Stomach (tissue), 8 donors: ENCODE measurements at regions not wholly inside any gene's neighbourhood (a gene's known extent, or its start where the extent isn't known, plus 50 kb on each side); places are given as distances from the start of the nearest gene placed in this dataset.

Source experiments
- DNase-seq, 2 donors: peaks; one replicate each; pipeline versions ENCODE4 v3.0.0 to v3.0.0-alpha.2; 2013 to 2019
- H3K27ac ChIP-seq, 5 donors: fragments of 200-600 bp in 4 of 5; sonication (generic) in 4 of 5; one replicate each; pipeline ENCODE4 v1.5.1; 2013 to 2019; ENCODE audit warnings: mild to moderate bottlenecking in 1 of 5, moderate library complexity in 1 of 5
- H3K27me3 ChIP-seq, 3 donors: fragments of 200-600 bp; sonication (generic); one replicate each; pipeline ENCODE4 v1.5.1; 2017 to 2019; ENCODE audit warnings: mixed run types in 1 of 3
- H3K36me3 ChIP-seq, 4 donors: fragments of 200-600 bp; sonication (generic); 1 replicate in 3 of 4; 2 replicates in 1 of 4; pipeline ENCODE4 v1.5.1; 2016 to 2019
- H3K4me1 ChIP-seq, 4 donors: fragments of 200-600 bp; sonication (generic); one replicate each; pipeline ENCODE4 v1.5.1; 2016 to 2019
- H3K4me3 ChIP-seq, 4 donors: fragments of 200-600 bp; sonication (generic) in 3 of 4; one replicate each; pipeline ENCODE4 v1.5.1; 2016 to 2019; ENCODE audit warnings: mild to moderate bottlenecking in 1 of 4
- H3K9me3 ChIP-seq, 4 donors: fragments of 200-600 bp; sonication (generic); one replicate each; pipeline ENCODE4 v1.5.1; 2016 to 2019
- EP300 ChIP-seq: sonication (generic); formaldehyde crosslinking; IDR thresholded peaks from one replicate; pipeline ENCODE4 v1.6.1; 2017; ENCODE audit warnings: antibody characterized with exemption
- POLR2A ChIP-seq, 4 donors: fragments of 450-650 bp; IDR thresholded peaks; one replicate each; pipeline ENCODE4 v1.6.1; 2016; ENCODE audit warnings: antibody characterized with exemption in 4 of 4, control low read depth in 2 of 4, mild to moderate bottlenecking in 1 of 4, moderate library complexity in 1 of 4
- POLR2AphosphoS5 ChIP-seq, 3 donors: sonication (generic); formaldehyde crosslinking; IDR thresholded peaks; one replicate each; pipeline ENCODE4 v1.6.1; 2016; ENCODE audit warnings: antibody characterized with exemption in 3 of 3
- WGBS, 5 donors: extraction: QIAGEN DNeasy Blood & Tissue Kit in 3 of 5; methylation state at CpG; one replicate each; pipeline versions ENCODE4 v1.1.5 to v1.1.7; 2013 to 2018; 5-methylcytosine and 5-hydroxymethylcytosine counted together
- intact Hi-C: fragments of 100-400 bp; cut with DNase I; formaldehyde crosslinking; loops from one replicate; pipeline ENCODE4 v1.15.1; 2023; ENCODE audit warnings: low total_unique reads
- TF ChIP-seq, protein P1 (sequence below), 7 experiments: fragments of 450-650 bp in 4 of 7; fragments of 200-600 bp in 3 of 7; sonication (generic) in 3 of 7; IDR thresholded peaks; one replicate each; pipeline ENCODE4 v1.5.1; 2016 to 2019; ENCODE audit warnings: antibody characterized with exemption in 7 of 7, control low read depth in 2 of 7, mild to moderate bottlenecking in 1 of 7
- donor health status: healthy with polysubstance abuse.
- donor health status: Bipolar disorder and iron deficiency.
- donor health status: healthy.

DNA sequence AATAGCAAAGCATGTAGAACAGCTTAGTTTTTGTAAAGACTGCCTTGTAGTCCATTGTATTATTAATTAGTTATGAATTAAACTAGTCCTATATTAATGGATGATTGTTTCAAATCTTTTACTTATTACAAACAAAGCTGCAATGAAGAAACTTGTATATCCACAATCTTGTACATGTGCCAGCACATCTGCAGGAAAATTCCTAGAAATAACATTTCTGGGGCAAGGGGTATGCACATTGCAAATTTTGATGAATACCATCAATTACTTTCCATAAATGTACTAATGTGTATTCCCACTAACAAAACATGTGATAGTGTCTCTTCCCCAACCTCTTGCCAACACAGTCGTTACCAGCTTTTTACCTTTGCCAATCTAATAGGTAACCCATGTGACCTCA, 73.6 kb upstream of the AKAP12 start:
- H3K27ac ChIP-seq = no peak overlapping the region
- TF ChIP-seq, protein P1, sequence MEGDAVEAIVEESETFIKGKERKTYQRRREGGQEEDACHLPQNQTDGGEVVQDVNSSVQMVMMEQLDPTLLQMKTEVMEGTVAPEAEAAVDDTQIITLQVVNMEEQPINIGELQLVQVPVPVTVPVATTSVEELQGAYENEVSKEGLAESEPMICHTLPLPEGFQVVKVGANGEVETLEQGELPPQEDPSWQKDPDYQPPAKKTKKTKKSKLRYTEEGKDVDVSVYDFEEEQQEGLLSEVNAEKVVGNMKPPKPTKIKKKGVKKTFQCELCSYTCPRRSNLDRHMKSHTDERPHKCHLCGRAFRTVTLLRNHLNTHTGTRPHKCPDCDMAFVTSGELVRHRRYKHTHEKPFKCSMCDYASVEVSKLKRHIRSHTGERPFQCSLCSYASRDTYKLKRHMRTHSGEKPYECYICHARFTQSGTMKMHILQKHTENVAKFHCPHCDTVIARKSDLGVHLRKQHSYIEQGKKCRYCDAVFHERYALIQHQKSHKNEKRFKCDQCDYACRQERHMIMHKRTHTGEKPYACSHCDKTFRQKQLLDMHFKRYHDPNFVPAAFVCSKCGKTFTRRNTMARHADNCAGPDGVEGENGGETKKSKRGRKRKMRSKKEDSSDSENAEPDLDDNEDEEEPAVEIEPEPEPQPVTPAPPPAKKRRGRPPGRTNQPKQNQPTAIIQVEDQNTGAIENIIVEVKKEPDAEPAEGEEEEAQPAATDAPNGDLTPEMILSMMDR (IDR thresholded peaks at IDR 0.05) = no peak
- TF ChIP-seq POLR2A (IDR thresholded peaks at IDR 0.05) = no peak
- TF ChIP-seq EP300 = no peak
- TF ChIP-seq POLR2AphosphoS5 (IDR thresholded peaks at IDR 0.05) = no peak
- H3K9me3 ChIP-seq = no peaks in the 10 kb centered on the region
- H3K4me1 ChIP-seq = peaks cover 0 to 3% (median 2%) of the 10 kb centered on the region in 4 donors
- no peak overlapping the region for H3K4me3 ChIP-seq
- H3K36me3 ChIP-seq = no peaks in the 10 kb centered on the region
- WGBS, 5 donors = 60 to 90% (median 71%) methylated on average over 1 of the region's 1 CpG
- DNase-seq = no peak
- intact Hi-C loops = no loop called here
- no peaks in the 10 kb centered on the region for H3K27me3 ChIP-seq

DNA sequence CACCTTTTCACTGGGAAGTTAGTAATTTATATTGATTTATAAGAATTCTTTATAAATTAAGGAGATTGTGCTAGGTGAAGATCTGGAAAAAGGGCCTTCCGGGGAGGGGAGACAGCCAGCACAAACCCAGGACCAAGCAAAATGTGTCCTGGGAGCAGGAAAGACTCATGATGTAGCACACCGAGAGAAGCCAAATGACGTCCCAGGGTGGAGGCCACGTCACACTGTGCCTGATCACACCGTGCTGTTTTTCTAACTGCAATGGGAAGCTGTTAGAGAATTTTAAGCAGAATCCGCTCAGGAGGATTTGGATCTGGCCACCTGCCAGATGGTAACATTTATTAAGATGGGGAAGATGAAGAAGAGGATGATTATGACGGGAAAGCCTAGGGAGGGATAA, 72.7 kb upstream of the AKAP12 start:
- H3K4me3 ChIP-seq = no peak overlapping the region
- H3K36me3 ChIP-seq = no peaks in the 10 kb centered on the region
- WGBS, 5 donors = 84 to 93% (median 89%) methylated on average over 7 of the region's 7 CpGs
- TF ChIP-seq POLR2AphosphoS5 (IDR thresholded peaks at IDR 0.05) (no peak), POLR2A (IDR thresholded peaks at IDR 0.05) (no peak), EP300 (no peak)
- TF ChIP-seq, protein P1 (IDR thresholded peaks at IDR 0.05) = no peak
- DNase-seq = no peak
- H3K9me3 ChIP-seq = no peaks in the 10 kb centered on the region
- no peaks in the 10 kb centered on the region for H3K4me1 ChIP-seq
- no peaks in the 10 kb centered on the region for H3K27me3 ChIP-seq
- intact Hi-C loops = no loop called here
- H3K27ac ChIP-seq = no peak overlapping the region

- no peak for DNase-seq
These were observed 69.0 kb upstream of the AKAP12 start for GRCh38 chr6:151170622-151171246.

DNA sequence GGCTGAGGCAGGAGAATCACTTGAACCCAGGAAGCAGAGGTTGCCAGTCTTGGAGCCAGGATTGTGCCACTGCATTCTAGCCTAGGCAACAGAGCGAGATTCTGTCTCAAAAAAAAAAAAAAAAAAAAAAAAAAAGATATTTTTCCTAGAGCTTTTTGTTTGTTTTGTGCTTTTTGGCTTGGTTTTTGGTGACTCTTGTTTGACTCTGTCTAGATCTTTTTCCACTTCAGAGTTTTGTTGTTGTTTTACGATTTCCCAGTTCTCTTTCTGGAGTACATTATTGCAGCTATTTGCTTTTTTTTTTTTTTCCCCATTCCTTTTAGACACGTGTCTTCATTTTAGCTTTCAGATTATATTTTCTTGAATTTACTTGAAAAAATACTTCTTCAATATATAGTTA, 67.0 kb upstream of the AKAP12 start:
- intact Hi-C loops = no loop called here
- no peak for DNase-seq
- H3K36me3 ChIP-seq = no peaks in the 10 kb centered on the region
- no peaks in the 10 kb centered on the region for H3K4me1 ChIP-seq
- no peaks in the 10 kb centered on the region for H3K27me3 ChIP-seq
- 53 to 78% (median 73%) methylated on average over 3 of the region's 3 CpGs for WGBS, 5 donors
- H3K4me3 ChIP-seq = no peak overlapping the region
- H3K9me3 ChIP-seq = no peaks in the 10 kb centered on the region
- H3K27ac ChIP-seq = no peak overlapping the region
- TF ChIP-seq EP300 (no peak), POLR2AphosphoS5 (IDR thresholded peaks at IDR 0.05) (no peak), POLR2A (IDR thresholded peaks at IDR 0.05) (no peak)
- TF ChIP-seq, protein P1 (IDR thresholded peaks at IDR 0.05) = no peak

More at GRCh38 chr6:151170622-151171246, 69.0 kb upstream of the AKAP12 start:
- Histone ChIP-seq H3K27me3 (no peaks in the 10 kb centered on the region), H3K4me1 (no peaks in the 10 kb centered on the region), H3K9me3 (no peaks in the 10 kb centered on the region), H3K27ac (no peak overlapping the region), H3K4me3 (no peak overlapping the region), H3K36me3 (no peaks in the 10 kb centered on the region)
- TF ChIP-seq, protein P1 (IDR thresholded peaks at IDR 0.05) = no peak
- TF ChIP-seq POLR2A (IDR thresholded peaks at IDR 0.05) (no peak), EP300 (no peak), POLR2AphosphoS5 (IDR thresholded peaks at IDR 0.05) (no peak)
- intact Hi-C loops = no loop called here
- 70 to 77% (median 72%) methylated on average over 10 of the region's 10 CpGs for WGBS, 5 donors
